GM18517 (cell line): ENCODE measurements at regions not wholly inside any gene's neighbourhood (a gene's known extent, or its start where the extent isn't known, plus 50 kb on each side); places are given as distances from the start of the nearest gene placed in this dataset.
"Not testable (repeated sequence)": the region's sequence is repeated elsewhere in the genome, so short reads cannot be mapped to it uniquely, and the experiment has no call there.

Experiments
- ATAC-seq: cut with Tn5 transposase; IDR thresholded peaks from one replicate; pipeline ENCODE4 v1.9.1; 2021; ENCODE audit warnings: mild to moderate bottlenecking, moderate library complexity; ENCODE audit not compliant: unreplicated experiment

DNA sequence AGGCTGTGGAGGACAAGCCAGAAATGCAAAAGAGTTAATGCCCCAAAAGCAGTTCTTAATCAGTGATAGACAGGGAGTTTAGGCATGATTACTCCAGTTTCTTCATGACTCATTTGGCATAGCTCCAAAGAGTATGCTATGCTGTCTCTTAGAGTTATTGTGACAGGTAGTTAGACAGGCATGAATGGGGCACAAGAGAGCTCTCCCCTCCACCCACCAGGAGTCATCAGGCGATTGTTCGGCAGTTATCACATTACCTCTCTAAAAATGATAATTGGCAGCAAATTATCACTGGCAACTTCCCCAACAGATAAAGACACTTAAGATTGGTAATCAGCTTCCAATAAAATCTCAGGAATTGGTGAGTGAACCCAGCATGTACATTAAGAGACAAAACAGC is 320.1 kb downstream of the DAD1 start:
- ATAC-seq = no peak

DNA sequence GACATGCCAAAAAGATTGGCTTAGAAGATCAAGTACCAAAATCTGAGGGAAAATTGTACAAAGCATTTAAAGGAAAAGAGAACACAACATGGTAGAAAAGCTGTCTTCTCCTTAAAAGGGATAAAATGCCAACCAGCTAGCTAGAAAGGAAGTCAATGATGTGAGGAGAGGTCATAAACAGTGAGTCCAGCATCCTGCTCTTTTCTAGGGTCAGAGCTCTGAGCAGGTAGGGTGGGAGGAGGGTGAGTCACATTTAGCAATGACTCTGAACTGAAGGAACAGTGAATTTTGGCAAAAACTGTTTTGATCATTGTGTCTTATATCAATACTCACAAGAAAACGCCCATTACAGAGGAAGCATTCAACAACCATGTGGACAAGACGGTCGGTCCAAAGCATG is 322.3 kb downstream of the DAD1 start:
- no peak for ATAC-seq

DNA sequence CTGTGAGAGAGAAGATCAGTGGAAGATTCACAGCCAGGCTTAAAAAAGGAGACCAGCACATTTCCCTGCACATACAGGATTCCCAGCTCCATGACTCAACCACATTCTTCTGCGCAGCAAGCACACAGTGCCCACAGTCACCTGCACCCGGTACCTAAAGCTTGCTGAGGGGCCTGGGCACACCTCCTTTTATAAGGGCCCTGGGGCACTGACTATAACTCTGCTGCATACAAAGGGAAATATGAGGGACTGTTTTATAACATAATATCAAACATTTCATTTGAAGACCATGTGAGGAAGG is 322.9 kb downstream of the DAD1 start:
- ATAC-seq = no peak

DNA sequence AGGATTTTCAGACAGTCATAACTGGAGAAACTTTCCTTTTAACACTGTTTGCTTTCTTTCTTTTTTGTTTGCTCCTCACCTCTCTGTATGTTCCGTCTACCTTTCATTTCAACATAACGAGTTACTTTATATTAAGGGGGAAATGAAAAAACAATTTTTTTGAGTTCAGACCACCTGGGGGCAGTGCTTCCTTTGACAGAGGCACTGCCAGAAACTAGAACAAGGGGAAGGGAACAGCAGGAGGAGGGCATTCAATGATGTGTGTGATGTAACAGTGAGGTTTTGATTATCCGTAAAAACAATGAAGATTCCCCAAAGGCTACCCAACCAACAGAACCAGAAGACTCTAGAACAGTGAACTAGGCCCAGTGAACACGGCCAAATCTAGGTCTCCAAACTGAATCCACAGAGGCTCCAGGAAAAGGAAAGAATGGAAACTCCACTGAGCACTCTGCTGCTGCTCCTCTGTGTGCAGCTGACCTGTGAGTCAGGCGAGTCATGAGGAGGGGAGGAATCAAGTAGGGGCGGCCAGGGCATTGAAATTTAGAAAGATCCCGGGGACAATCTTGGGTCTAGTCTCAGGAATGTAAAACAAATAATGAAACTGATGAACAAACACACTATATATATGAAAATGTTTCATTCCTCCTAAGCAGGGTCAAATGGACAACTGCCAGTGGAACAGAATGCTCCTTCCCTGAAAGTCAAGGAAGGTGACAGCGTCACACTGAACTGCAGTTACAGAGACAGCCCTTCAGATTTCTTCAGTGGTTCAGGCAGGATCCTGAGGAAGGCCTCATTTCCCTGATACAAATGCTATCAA is 323.5 kb downstream of the DAD1 start:
- no peak for ATAC-seq

DNA sequence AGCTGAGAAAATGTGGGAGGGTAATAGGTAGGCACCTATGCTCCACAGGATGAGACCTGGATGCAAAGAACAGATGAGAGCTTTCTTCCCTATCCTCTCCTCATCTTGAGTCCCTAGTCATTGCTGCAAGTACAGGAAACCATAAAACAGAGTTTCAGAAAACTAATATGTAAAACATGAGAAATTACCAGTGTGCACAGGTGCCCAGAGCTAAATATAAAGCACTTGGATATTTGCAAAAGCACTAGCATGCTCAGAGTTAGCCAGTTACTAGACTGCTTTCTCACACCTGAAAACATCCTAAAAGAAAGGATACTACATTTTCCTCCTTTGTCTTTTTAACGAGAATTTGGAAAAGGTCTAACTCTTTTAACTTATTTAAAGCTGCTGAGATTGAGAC is 324.3 kb downstream of the DAD1 start:
- ATAC-seq = no peak

DNA sequence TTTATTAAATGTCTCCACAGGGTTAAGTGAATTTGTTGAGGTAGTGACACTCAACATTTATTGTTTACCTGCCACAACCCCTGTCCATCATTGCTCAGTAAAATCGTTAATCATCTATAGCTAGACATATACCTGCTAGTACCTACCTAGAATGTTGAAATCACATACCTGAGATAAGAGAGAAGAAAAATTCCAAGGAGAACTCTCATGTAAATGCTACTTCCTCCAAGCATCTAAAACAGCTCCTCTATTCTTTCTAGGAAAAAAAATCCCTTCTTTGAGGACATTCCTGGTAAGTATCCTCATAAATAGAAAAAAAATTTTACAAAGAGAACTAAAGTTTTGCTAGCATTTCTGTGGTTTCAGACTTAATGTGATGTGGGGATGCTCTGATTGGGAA is 325.1 kb downstream of the DAD1 start:
- no peak for ATAC-seq

DNA sequence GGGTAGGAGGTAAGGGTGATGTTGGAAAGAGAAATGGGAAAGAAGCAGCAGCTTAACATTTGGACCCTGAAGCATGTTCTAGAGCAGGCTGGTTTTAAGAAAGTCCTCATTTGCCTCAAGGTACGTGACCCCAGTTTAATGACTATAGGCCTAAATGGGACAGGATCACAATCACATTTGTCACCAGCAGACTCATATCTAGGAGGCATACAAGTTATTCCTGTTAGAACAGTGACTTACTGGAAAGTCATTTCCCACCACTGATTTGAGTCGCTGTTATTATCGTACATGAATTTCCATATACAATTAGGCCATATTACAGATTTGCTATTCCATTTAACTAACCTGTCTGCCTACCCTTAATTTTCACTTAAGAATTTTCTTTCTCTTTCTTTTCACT is 326.1 kb downstream of the DAD1 start:
- no peak for ATAC-seq

DNA sequence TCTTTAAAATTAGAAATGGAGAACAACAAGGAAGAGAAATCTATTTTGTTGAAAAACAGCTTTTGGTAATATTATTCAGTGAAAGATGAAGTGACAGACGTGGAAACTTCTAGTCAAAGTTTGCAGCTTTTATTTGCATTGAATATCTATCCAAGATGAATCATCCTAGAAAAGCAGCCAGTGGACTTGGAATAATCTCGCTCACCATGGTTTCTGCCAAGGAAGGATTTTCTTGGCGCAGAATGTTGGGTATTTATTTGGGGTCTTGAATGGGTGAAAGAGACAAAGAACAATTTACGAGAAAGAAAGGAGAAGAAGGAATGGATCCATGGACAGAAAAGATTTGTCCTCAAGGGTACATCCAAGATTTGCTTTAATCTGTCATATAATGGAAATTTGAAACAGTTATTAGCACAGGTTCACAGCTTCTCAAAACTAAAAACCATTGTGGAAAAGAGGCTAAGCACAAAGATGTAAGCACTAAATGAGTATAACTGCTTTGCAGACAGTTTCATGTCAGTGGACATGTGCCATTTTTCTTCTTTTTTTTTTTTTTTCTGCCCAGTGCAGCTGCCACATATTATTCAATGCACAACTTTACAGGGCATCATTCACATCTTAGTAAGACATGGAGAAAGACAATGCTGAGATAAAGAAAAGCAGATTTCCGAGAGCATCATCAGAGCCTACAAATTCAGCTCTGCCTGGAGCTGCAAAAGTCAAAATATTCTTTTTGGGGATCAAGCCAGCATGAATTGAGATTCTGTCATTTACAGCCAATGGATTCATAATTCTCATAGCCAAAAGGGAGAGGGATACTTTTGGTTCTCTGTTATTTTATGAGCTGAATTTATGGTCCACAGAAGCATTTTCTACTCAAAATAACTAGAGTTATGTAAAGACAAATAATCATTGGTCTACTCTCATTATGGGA is 333.7 kb downstream of the DAD1 start:
- no peak for ATAC-seq

DNA sequence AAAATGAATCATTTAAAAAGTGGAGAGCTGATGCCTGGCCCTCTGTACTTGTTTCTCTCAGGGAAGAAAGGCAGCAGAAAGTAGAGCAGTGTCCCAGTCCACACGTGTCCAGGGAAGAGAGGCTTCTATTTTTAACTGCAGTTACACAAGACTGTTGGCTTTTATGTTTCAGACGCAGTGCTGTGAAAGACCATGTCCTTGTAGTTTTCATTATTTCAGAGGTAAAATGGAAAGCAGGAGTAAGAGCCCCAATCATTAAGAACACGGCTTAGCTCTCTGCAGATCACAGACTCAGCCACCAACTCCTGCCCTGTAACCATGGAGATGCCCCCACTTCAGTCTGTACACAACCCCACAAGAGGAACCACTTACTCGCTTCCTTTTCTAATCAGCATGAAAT is 336.3 kb downstream of the DAD1 start:
- no peak for ATAC-seq

DNA sequence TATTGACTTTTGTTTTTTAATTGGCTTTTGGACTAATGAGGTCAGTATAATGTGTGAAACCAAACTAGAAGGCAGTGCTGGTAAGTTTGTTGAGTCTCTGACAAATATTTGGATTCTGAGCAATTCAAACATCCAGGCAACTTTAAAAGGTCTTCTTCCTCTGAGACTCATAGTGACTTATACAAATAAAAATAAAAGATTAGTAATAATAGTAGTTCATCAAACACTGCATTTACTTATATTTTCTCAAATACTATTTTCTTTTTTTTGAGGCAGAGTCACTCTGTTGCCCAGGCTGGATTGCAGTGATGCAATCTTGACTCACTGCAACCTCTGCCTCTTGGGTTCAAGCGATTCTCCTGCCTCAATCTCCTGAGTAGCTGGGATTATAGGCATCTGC is 337.9 kb downstream of the DAD1 start:
- ATAC-seq = no peak

DNA sequence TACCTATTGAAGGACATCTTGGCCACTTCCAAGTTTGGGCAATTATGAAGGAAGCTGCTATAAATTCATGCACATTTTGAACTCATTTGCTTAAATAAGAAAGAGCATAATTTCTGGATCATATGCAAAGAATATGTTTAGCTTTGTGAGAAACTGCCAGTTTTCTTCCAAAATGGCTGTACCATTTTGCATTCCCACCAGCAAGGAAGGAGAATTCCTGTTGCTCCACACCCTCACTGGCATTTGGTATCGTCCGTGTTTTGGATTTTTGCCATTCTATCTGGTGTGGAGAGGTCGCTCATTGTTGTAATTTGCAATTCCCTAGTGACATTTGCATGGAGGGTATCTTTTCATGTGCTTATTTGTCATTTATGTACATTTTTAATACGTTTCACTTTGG is 339.3 kb downstream of the DAD1 start:
- no peak for ATAC-seq

DNA sequence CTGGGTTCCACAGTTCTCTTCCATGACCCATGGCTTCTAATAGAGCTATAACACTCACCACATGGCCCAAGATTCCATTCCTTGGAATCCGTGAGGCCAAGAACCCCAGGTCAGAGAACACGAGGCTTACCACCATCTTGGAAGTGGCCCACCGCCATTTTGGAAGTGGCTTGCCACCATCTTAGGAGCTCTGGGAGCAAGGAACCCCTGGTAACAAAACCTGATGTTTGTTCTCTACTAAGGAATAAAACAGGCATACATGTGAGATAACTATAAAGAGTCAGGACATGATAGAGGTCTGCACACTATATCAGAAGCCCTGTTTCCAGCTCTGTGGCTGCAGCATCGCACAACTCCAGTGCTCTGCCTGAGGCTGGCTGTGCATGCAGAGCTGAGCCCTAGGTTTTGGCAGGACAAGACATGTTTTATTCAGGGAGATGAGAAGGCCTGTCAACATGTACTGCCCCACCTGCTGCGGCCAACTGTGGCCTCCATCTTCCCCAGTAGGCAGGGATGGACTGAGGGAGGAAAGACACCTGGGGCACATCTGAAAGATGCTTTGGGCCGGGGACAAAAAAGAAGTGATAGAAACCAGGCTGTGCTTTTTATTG is 344.9 kb downstream of the DAD1 start:
- no peak for ATAC-seq

DNA sequence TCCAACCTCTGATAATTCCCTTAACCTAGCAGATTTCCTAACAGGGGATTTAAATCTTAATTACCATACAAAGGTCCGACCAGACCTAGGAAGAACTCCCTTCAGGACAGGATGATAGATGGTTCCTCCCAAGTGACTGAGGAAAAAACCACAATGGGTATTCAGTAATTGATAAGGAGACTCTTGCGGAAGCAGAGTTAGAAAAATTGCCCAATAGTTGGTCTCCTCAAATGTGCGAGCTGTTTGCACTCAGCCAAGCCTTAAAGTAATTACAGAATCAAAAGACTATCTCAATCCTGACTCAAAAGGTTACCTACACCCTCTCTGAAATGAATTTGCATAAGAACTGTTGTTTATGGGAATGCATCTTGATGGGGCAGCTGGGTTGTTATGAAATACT is 350.7 kb downstream of the DAD1 start:
- ATAC-seq = not testable (repeated sequence)

DNA sequence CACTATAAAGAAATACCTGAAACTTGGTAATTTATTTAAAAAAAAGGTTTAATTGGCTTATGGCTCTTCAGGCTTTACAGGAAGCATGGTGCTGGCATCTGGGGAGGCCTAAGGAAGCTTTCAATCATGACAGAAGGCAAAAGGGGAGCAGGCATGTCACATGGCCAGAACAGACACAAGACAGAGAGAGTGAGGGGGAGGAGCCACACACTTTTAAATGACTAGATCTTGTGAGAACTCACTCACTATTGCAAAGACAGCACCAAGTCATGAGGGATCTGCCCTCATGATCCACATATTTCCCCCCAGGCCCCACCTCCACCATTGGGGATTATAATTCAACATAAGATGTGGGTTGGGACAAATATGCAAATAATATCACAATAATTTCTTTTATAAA is 355.6 kb downstream of the DAD1 start:
- ATAC-seq = no peak

DNA sequence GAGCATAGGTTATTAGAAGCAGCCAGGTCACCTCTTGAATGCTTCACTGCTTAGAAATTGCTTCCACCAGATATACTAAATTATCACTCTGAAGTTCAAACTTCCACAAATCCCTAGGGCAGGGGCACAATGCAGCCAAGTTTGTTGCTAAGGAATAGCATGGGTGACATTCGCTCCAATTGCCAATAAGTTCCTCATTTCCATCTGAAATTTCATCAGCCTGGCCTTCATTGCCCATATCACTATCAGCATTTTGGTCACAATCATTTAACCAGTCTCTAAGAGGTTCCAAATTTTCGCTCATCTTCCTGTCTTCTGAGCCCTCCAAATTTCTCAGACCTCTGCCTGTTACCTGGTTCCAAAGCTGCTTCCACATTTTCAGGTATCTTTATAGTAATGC is 356.1 kb downstream of the DAD1 start:
- ATAC-seq = no peak

DNA sequence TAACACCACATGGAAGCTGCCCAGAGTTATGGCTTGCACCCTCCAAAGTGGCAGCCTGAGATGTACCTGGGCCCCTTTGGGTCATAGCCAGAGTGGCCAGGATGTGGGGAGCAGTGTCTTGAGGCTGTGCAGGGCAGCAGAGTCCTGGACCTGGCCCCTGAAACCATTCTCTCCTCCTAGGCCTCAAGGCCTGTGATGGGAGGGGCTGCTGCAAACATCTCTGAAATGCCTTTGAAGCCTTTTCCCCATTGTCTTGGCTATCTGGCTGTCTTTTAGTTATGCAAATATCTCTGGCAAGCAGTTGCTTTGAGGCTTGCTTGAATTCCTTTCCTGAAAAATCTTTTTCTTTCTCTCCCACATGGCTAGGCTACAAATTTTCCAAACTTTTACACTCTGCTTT is 356.5 kb downstream of the DAD1 start:
- no peak for ATAC-seq

DNA sequence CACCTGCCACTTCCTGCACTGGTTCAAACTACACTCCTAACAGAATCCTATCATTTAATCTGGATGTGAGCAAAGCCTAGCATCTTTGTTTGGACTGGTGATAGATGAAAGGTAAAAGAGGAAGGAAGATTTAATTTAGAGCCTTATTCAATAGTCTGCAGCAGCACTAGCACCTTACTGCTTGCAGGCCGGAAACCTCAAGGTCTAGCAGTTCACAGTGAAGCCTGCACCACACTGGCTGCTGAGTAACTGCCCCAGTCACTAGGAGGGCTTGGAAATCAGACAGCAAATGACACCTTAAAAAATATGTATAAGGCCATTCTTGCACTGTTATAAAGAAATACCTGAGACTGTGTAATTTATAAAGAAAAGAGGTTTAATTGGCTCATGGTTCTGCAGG is 358.0 kb downstream of the DAD1 start:
- no peak for ATAC-seq

DNA sequence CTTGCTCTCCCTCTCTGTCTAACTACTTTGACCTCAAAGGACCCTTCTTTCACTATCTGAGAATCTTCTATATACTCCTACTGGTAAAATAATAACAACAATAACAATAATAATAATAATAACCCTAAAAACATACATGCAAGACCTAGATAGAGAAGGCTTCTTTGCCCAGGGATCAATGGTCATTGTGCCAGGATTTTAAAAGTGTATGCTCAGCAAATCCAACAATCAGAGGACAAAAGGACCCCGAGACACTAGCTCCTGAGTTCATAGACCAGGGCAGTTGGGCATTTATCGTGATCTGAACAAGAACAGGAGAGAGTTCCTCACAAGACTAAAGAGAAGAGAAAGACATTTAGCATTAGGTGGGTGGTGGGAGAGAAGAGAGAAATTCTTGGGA is 358.5 kb downstream of the DAD1 start:
- ATAC-seq = no peak

DNA sequence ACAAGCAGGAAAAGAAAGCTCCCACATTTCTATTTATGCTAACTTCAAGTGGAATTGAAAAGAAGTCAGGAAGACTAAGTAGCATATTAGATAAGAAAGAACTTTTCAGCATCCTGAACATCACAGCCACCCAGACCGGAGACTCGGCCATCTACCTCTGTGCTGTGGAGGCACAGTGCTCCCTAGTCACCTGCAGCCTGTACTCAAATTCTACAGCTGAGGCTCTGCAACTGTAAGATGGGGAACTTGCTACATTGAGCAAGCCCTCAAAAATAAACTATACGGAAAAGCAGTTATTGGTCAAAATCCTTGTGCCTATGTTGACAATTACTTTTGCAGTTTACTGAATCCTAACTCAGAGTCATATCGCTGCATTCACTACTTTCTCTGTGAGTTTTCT is 361.9 kb downstream of the DAD1 start:
- ATAC-seq = no peak

DNA sequence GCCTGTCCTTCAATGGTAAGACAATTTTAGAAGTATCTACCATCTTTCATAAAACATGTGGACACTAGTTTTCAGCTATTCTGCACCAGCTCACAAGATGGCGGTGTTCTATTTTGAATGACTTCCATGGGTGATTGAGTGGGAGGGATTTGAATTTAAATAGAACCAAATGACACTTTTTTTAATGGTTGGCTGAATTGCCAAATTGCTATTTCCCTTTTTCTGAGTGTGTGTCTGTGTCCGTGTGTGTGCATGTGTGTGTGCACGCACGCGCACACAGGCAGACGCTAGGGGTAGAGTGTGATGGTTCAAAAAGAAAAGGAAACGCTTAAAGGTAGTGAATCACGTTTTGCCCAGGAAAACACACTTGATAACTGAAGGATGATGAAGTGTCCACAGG is 362.6 kb downstream of the DAD1 start:
- no peak for ATAC-seq

DNA sequence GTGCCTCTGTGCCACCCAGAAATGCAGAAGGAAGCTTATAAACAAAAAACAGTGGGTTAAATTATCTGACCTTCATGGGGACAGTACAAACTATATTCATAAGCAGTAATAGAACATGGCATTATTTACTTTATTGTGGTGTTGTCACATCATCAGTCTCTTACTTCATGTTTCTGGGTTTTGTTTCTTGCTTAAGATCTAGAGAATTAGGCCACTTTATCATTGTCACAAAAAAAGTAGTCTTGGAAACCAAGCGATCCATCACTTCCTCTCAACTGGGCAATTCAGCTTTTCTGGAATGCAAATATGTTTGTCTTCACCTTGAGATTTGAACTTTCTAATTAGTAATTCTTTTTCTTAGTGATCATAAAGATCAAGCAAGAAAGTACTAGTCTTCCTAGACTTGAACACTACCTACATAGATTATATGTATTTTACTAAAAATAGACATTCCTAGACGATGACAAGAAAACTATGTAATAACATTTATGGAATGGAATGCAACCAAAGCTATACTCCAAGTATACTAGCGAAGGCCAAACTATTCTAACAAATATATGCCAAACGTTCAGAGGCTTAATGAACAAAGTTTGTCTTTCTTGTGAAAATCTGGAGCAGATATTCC is 363.4 kb downstream of the DAD1 start:
- no peak for ATAC-seq

DNA sequence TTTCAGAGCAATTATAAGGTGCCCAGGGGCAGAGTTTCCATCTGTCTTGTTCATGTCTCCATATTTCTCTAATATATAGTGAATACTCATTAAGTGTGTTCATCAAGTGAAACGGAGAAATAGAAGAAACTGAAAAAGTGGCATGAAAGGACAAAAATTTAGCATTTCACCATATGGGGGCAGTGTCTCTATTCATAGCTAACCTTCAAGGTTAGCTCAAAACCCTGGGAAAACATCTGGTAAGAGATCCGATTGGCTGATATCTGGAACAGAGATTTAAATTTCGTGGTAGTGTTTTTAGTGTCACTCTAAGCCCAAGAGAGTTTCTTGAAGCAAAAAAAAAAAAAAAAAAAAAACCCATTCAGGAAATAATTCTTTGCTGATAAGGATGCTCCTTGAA is 367.5 kb downstream of the DAD1 start:
- no peak for ATAC-seq
